NB4 (cell line): ENCODE measurements at regions not wholly inside any gene's neighbourhood (a gene's known extent, or its start where the extent isn't known, plus 50 kb on each side); places are given as distances from the start of the nearest gene placed in this dataset.

ENCODE experiments used
- CTCF ChIP-seq: IDR thresholded peaks from one replicate; pipeline ENCODE4 v1.5.1; 2012; ENCODE audit warnings: low read depth, low read length
- MYC ChIP-seq: IDR thresholded peaks from 2 replicates; pipeline ENCODE4 v1.6.1; 2011; ENCODE audit warnings: low read depth, low read length
- POLR2A ChIP-seq: IDR thresholded peaks from 2 replicates; pipeline ENCODE4 v1.6.1; 2011; ENCODE audit warnings: mild to moderate bottlenecking; ENCODE audit not compliant: insufficient read length; ENCODE audit errors: extremely low read depth
- TF ChIP-seq, protein P1 (sequence below): IDR thresholded peaks from 2 replicates; pipeline ENCODE4 v1.6.1; 2011; ENCODE audit warnings: low read depth, low read length

GRCh38 chr11:27203077-27203647 lies 159.9 kb downstream of the CCDC34 start:
- no peak for TF ChIP-seq CTCF
- TF ChIP-seq, protein P1, sequence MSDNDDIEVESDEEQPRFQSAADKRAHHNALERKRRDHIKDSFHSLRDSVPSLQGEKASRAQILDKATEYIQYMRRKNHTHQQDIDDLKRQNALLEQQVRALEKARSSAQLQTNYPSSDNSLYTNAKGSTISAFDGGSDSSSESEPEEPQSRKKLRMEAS: no peak
- TF ChIP-seq POLR2A: no peak
- no peak for TF ChIP-seq MYC
